HCT116 (cell line): ENCODE measurements at regions not wholly inside any gene's neighbourhood (a gene's known extent, or its start where the extent isn't known, plus 50 kb on each side); places are given as distances from the start of the nearest gene placed in this dataset.

Experiments
- ATAC-seq: fragments of 200-7000 bp; cut with Tn5 transposase; 2 replicates; pipeline ENCODE4 v1.9.1; 2020; ENCODE audit warnings: mild to moderate bottlenecking, moderate library complexity
- BruUV-seq: library from RNA; stranded (reverse); fragments of 400-500 nt; replicated peaks from 2 replicates; lab custom pipeline; 2021; lab: Mats Ljungman, UMichigan
- CTCF ChIA-PET: fragments of 300-600 bp; sonication (Branson Sonifier 250); formaldehyde crosslinking; loops from one replicate; lab custom pipeline; 2021; ENCODE audit warnings: antibody characterized with exemption; lab: Charles Lee
- POLR2A ChIA-PET: fragments of 300-600, 350-600 bp; sonication (Branson Sonifier 250); formaldehyde crosslinking; loops from one replicate; lab custom pipeline; 2021; ENCODE audit warnings: antibody characterized with exemption; lab: Charles Lee
- RAD21 ChIA-PET, 2 experiments: fragments of 300-600 bp; sonication (Branson Sonifier 250); formaldehyde crosslinking; loops; one replicate each; lab custom pipeline; 2023; ENCODE audit warnings: low total read pairs in 2 of 2; ENCODE audit not compliant: uncharacterized antibody in 2 of 2, unreplicated experiment in 2 of 2, low non-redundant PET in 1 of 2; lab: Charles Lee
- DNase-seq: peaks from one replicate; pipeline ENCODE4 v3.0.0-alpha.2; 2010; ENCODE audit warnings: low read depth, low spot score
- H2AFZ ChIP-seq: fragments of 200-600 bp; shearing (Covaris generic), sonication (generic); 2 replicates; pipeline ENCODE4 v1.6.1; 2017; ENCODE audit warnings: low read depth, mixed run types, mixed read lengths, antibody characterized with exemption, low read length; ENCODE audit not compliant: poor library complexity, severe bottlenecking
- H3K27ac ChIP-seq: 2 replicates; pipeline ENCODE4 v1.5.1; 2012; ENCODE audit warnings: low read depth, low read length
- H3K27me3 ChIP-seq: fragments of 200-600 bp; sonication (generic); 2 replicates; pipeline ENCODE4 v1.6.1; 2016; ENCODE audit warnings: mixed run types, low read length, mixed read lengths; ENCODE audit not compliant: insufficient read depth
- H3K36me3 ChIP-seq, 2 experiments: fragments of 200-500 bp in 1 of 2; fragments of 200-600 bp in 1 of 2; sonication (Bioruptor generic) in 1 of 2; sonication (generic) in 1 of 2; 2 replicates each; pipeline versions ENCODE4 v1.5.1 to v1.6.1; 2014 to 2016; ENCODE audit warnings: low read length in 2 of 2, inconsistent platforms in 1 of 2, mixed read lengths in 1 of 2, mixed run types in 1 of 2; ENCODE audit not compliant: insufficient read depth in 2 of 2, control insufficient read depth in 1 of 2
- H3K4me1 ChIP-seq, 2 experiments: fragments of 200-600 bp in 1 of 2; sonication (generic) in 1 of 2; 2 replicates each; pipeline versions ENCODE4 v1.5.1 to v1.6.1; 2012 to 2017; ENCODE audit warnings: low read length in 2 of 2, inconsistent platforms in 1 of 2, mild to moderate bottlenecking in 1 of 2, mixed read lengths in 1 of 2, mixed run types in 1 of 2, moderate library complexity in 1 of 2; ENCODE audit not compliant: insufficient read depth in 2 of 2, control insufficient read depth in 1 of 2
- H3K4me2 ChIP-seq: fragments of 200-600 bp; sonication (generic); 2 replicates; pipeline ENCODE4 v1.6.1; 2017; ENCODE audit warnings: mixed run types, low read length, mixed read lengths
- H3K4me3 ChIP-seq, 2 experiments: fragments of 200-600 bp in 1 of 2; sonication (generic) in 1 of 2; replicated peaks in 1 of 2; 2 replicates each; pipeline ENCODE4 v1.5.1; 2011 to 2016; ENCODE audit warnings: low read length in 2 of 2, control low read depth in 1 of 2, low read depth in 1 of 2, mild to moderate bottlenecking in 1 of 2, mixed read lengths in 1 of 2, mixed run types in 1 of 2
- H3K79me2 ChIP-seq: fragments of 200-600 bp; sonication (generic); 2 replicates; pipeline ENCODE4 v1.6.1; 2017; ENCODE audit warnings: mild to moderate bottlenecking, mixed run types, low read length, moderate library complexity, mixed read lengths; ENCODE audit not compliant: insufficient read depth
- H3K9ac ChIP-seq: fragments of 200-600 bp; sonication (generic); 2 replicates; pipeline ENCODE4 v1.6.1; 2016; ENCODE audit warnings: low read length, mixed read lengths
- H3K9me2 ChIP-seq: fragments of 200-600 bp; sonication (generic), shearing (Covaris generic); 2 replicates; pipeline ENCODE4 v1.6.1; 2017; ENCODE audit warnings: mixed run types, mild to moderate bottlenecking, moderate library complexity; ENCODE audit not compliant: insufficient read depth
- H3K9me3 ChIP-seq, 2 experiments: fragments of 200-500 bp in 1 of 2; fragments of 200-600 bp in 1 of 2; sonication (Bioruptor generic) in 1 of 2; sonication (generic) in 1 of 2; 2 replicates each; pipeline ENCODE4 v1.6.1; 2014 to 2017; ENCODE audit warnings: low read length in 2 of 2, mixed read lengths in 2 of 2, inconsistent platforms in 1 of 2, low read depth in 1 of 2, mild to moderate bottlenecking in 1 of 2, mixed run types in 1 of 2, moderate library complexity in 1 of 2; ENCODE audit not compliant: control insufficient read depth in 1 of 2, insufficient read depth in 1 of 2
- H4K20me1 ChIP-seq: fragments of 200-600 bp; sonication (generic), shearing (Covaris generic); 2 replicates; pipeline ENCODE4 v1.6.1; 2017; ENCODE audit warnings: mixed run types, mild to moderate bottlenecking, moderate library complexity; ENCODE audit not compliant: insufficient read depth
- ATF3 ChIP-seq: IDR thresholded peaks from 2 replicates; pipeline ENCODE4 v1.6.1; 2012
- CBX3 ChIP-seq: IDR thresholded peaks from 2 replicates; pipeline ENCODE4 v1.6.1; 2012; ENCODE audit warnings: low read depth
- EGR1 ChIP-seq: IDR thresholded peaks from 2 replicates; pipeline ENCODE4 v1.6.1; 2012; ENCODE audit warnings: low read depth
- EZH2 ChIP-seq: fragments of 200-600 bp; sonication (generic); IDR thresholded peaks from 2 replicates; pipeline ENCODE4 v1.6.1; 2017; ENCODE audit warnings: antibody characterized with exemption, mixed run types
- JUND ChIP-seq: IDR thresholded peaks from 2 replicates; pipeline ENCODE4 v1.6.1; 2012
- POLR2AphosphoS5 ChIP-seq: IDR thresholded peaks from 2 replicates; pipeline ENCODE4 v1.6.1; 2011; ENCODE audit warnings: mild to moderate bottlenecking, low read depth, low read length, moderate library complexity
- SP1 ChIP-seq: IDR thresholded peaks from 2 replicates; pipeline ENCODE4 v1.6.1; 2012; ENCODE audit warnings: low read depth
- SRF ChIP-seq: IDR thresholded peaks from 2 replicates; pipeline ENCODE4 v1.6.1; 2012; ENCODE audit warnings: low read depth
- YY1 ChIP-seq: IDR thresholded peaks from 2 replicates; pipeline ENCODE4 v1.6.1; 2011; ENCODE audit warnings: low read length, low read depth, moderate library complexity, mild to moderate bottlenecking; ENCODE audit not compliant: insufficient replicate concordance; ENCODE audit errors: extremely low read depth
- ZBTB33 ChIP-seq: IDR thresholded peaks from 2 replicates; pipeline ENCODE4 v1.6.1; 2011; ENCODE audit warnings: mild to moderate bottlenecking, low read length, moderate library complexity; ENCODE audit not compliant: insufficient replicate concordance; ENCODE audit errors: extremely low read depth
- ZFX ChIP-seq: fragments of 450-650 bp; IDR thresholded peaks from 2 replicates; pipeline ENCODE4 v1.6.1; 2017
- intact Hi-C: fragments of 100-400 bp; cut with micrococcal nuclease; formaldehyde crosslinking; loops from 2 replicates; pipeline ENCODE4 v1.10.0; 2022

- no peak for TF ChIP-seq ZBTB33
- TF ChIP-seq YY1: no peak
- TF ChIP-seq JUND: no peak
- TF ChIP-seq EGR1: no peak
- no peak for TF ChIP-seq CBX3
Measured at GRCh38 chr2:235144291-235144690, 192.5 kb downstream of the SH3BP4 start (continued).

DNA sequence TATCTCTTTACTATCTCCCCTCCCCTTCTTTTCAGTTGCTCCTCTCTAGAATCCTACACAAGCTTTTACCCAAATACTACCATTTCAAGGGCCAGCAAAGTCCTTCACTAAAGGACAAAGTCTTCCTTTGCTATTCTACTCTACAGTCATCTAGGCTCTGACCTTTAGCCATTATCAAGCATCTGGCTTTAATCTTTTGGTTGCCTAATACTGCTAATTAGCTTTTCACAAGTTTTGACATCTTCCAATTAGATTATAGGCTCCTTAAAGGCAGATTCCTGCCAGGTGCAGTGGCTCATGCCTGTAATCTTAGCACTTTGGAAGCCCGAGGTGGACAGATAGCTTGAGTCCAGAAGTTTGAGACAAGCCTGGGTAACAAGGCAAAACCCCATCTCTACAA is 194.4 kb downstream of the SH3BP4 start:
- Histone ChIP-seq H3K9ac (no peak overlapping the region), H3K4me2 (no peak overlapping the region), H4K20me1 (no peaks in the 10 kb centered on the region), H2AFZ (no peak overlapping the region), H3K4me3 (no peak overlapping the region), H3K9me3 (no peaks in the 10 kb centered on the region), H3K79me2 (no peaks in the 10 kb centered on the region), H3K9me2 (no peaks in the 10 kb centered on the region), H3K27ac (no peak overlapping the region), H3K4me1 (no peaks in the 10 kb centered on the region), H3K27me3 (peaks cover 10% of the 10 kb centered on the region; the same call in 1 of the 2 replicates), H3K36me3 (no peaks in the 10 kb centered on the region)
- no peak for ATAC-seq
- BruUV-seq: no TSS peak
- DNase-seq: no peak
- ChIA-PET POLR2A (no interaction called here), CTCF (interaction anchor here (2.4 kb wide), 1 partner anchor 29 kb away, joined by 6 read pairs; no protein-coding TSS in a partner anchor), RAD21 (no interaction called here)
- intact Hi-C loops: no loop called here
- no peak for TF ChIP-seq ATF3
- no peak for TF ChIP-seq CBX3
- TF ChIP-seq SP1: no peak
- no peak for TF ChIP-seq YY1
- no peak for TF ChIP-seq ZBTB33
- no peak for TF ChIP-seq POLR2AphosphoS5
- TF ChIP-seq EGR1: no peak
- TF ChIP-seq EZH2: no peak
- TF ChIP-seq ZFX: no peak
- no peak for TF ChIP-seq SRF
